ENCODE measurements at regions not wholly inside any gene's neighbourhood (a gene's known extent, or its start where the extent isn't known, plus 50 kb on each side); places are given as distances from the start of the nearest gene placed in this dataset.
A peak's percentile ranks its signal among the peaks of the same experiment; 100 is the strongest.

DNA sequence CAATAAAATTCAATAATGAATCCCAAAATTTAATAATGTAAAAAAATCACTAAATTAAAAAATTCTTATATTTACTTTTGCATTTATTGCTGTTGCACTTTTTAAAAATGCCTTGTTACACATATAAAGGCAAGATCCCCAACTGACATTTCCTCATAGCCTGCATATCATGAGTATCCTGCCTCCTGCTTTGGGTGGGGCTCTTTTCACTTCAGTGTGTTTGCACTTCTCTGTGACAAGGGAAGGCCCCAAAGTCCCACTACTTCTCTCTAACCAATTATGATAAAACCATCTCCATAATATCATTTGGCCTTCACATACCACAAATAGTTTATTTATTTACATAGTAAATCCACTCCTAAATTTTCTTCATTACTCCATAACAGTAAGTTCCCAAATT is 446.1 kb upstream of the MARCKS start:
- no peak for DNase-seq (ENCODE audit: low read depth)

GRCh38 chr6:113412589-113413357 is 444.4 kb upstream of the MARCKS start:
- DNase-seq (ENCODE audit: low read depth): no peak

DNA sequence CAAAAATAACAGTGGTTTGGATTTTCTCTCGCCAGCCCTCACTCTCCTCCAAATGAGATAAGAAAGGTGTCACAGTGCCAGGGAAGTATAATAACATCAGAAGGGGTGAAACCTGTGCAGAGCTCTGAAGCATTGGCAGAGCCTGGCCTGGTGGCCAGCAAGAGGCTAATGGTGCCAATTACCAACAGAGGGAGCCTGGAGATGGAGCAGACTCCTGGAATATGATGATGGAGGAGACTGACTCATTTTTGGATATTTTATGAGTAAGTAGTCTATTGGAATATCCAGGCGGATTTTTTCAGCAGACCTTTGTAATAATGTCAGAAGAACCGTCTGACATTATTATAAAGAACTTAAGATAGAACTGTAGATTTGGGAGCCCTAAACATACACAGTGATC is 442.6 kb upstream of the MARCKS start:
- DNase-seq (ENCODE audit: low read depth): peak; percentile 78

- DNase-seq (ENCODE audit: low read depth): peak; percentile 85
Measured at GRCh38 chr6:113416170-113416569, 441.0 kb upstream of the MARCKS start.

DNA sequence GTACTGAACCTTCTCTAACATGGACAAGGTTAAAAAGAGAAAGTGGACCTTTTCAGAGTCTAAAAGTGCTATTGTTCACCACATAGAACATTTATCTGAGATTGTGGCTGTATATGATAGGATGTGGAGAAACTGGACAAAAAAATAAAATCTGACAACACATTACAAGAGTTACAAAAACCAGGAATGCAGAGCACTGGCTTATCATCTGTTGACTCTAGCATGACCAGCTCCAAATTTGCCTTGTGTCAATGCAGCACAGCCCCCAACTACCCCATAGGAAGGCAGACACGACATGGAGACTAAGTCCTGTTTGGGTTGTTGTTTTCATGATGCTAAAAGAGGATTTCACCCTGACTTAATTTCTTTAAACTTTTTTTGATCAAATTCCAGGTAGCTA is 436.9 kb upstream of the MARCKS start:
- no peak for DNase-seq (ENCODE audit: low read depth)

- DNase-seq (ENCODE audit: low read depth): no peak
Measured at GRCh38 chr6:113421997-113422396, 435.1 kb upstream of the MARCKS start.

DNA sequence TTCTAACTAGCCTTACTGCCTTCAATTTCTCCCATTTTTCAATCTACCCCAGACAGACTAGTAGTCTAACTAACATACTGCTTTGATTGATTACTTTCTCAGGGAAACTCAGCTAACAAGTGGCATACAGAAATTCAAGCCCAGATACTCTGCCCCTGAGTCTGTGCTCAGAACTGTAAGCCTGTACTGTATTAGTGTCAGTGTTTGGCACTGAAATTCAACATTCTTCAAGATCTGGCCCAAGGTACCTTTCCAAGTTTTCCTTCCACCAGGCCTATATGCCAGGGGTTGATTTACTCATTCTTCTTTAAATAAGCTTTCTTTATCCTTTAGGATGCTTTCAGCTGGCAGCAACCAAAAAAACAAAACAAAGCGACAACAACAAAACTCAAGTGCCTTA is 433.2 kb upstream of the MARCKS start:
- no peak for DNase-seq (ENCODE audit: low read depth)

GRCh38 chr6:113425977-113426660 is 431.0 kb upstream of the MARCKS start:
- DNase-seq (ENCODE audit: low read depth): no peak

DNA sequence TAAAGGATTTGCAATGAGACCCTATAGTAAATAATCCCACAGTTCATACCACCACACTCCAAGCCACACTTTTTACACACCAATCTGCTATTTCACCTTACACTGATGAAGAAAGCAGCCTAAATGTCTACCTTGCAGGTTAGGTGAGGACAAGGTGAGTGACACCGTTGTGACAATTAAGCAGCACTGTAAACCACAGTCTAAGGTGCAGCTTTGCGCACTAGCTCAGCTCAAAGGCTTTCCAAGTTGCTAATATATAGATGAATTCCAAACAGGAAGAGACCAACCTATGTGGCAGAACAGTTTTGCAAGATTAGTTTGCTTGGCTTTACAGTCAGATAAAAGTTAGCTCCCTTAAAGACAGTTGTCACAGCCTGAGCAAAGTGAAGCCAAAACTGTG is 429.5 kb upstream of the MARCKS start:
- no peak for DNase-seq (ENCODE audit: low read depth)

GRCh38 chr6:113428702-113429101 is 428.4 kb upstream of the MARCKS start:
- DNase-seq (ENCODE audit: low read depth): no peak

DNA sequence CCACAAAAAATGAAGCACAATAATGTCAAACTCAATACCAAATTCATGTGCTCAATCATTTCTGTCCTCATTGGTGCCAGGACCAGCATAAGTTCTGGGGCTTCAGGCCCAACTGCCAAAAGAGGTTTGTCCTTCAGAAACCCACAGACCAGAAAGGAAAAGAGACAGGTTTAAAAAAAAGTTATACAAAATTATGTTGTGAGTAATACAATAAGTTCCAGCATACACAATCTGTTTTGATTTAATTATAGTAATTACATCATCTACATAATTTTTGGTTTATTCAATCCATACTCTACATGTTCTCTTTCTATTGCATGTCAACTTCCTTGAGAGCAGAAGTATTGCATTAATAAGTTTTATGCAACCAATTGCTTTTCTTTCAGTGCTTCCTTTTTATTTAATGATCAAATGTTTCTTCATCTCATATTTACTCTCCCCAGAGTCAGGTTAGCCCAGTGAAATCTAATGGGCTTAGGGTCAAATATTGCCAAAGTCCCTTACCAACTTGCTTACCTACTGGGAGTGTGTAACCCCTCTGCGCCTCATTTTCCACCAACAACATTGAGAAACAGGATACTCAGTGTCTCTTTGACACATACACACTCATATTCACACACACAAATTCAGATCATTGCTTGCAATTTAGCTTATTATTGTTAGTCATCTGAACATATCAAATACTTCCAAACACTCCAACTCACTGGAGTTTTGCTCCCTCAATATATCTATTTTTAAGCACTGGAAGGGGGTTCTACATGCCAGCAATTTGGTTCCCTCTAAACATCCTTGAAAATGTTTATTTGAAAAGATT is 424.4 kb upstream of the MARCKS start:
- DNase-seq (ENCODE audit: low read depth): no peak

GRCh38 chr6:113433335-113433991 is 423.7 kb upstream of the MARCKS start:
- DNase-seq (ENCODE audit: low read depth): peak; percentile 76

DNA sequence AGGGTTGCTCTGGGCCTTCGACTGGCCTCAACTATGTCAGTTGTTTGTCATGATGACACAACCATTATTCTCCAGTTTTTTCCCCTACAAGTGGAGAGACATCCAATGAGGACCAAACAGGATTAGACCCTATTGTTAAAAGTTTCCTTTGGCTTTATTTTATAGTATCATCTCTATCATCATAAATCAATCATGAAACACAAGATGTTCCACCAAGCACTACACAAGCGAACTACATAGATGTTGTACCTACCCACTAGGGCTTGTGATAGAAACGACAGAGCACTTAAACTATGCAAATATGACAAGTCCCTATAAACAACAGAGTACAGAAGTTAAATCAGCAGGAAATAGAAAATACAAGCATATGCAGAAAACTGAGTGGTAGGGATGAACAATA is 422.5 kb upstream of the MARCKS start:
- no peak for DNase-seq (ENCODE audit: low read depth)

- no peak for DNase-seq (ENCODE audit: low read depth)
Measured at GRCh38 chr6:113437566-113437965, 419.6 kb upstream of the MARCKS start.

DNA sequence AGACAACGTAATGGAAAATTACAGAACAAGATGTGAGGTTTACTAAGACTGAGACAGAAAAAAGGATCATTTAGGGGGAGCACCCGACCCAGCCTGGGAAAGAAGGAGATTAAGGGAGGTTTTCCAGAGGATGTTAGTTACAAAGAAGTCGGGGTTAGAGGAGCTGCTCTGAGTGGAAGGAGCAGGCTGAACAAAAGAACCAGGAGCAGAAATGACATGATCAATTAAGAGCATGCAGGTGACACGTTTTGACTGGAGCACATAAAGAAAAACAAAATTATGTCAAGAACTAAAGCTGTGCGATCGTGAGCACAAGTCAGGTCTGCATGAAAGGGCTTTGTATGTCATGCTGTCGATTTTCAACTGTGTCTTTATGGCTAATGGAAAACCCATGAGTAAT is 417.3 kb upstream of the MARCKS start:
- no peak for DNase-seq (ENCODE audit: low read depth)

DNA sequence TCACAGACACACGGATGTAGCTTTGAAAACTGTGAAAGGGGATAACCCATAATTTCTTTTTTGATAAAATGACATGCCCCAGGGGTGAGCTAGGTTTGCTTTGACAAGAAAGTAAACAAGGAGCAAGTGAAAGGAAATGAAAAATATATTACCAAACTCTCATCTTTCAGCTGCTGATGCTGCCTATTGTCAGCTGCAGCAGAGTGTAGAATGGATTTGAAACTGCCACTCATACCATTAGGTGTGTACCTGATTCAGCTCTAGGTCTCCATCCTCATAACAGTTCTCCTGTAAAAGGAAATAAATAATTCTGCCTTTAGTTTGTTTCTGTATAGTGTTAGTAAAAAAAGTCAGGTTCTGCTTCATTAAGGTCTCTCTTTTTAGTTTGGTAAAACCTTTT is 415.1 kb upstream of the MARCKS start:
- no peak for DNase-seq (ENCODE audit: low read depth)

- DNase-seq (ENCODE audit: low read depth): no peak
Measured at GRCh38 chr6:113445201-113445600, 411.9 kb upstream of the MARCKS start.

DNA sequence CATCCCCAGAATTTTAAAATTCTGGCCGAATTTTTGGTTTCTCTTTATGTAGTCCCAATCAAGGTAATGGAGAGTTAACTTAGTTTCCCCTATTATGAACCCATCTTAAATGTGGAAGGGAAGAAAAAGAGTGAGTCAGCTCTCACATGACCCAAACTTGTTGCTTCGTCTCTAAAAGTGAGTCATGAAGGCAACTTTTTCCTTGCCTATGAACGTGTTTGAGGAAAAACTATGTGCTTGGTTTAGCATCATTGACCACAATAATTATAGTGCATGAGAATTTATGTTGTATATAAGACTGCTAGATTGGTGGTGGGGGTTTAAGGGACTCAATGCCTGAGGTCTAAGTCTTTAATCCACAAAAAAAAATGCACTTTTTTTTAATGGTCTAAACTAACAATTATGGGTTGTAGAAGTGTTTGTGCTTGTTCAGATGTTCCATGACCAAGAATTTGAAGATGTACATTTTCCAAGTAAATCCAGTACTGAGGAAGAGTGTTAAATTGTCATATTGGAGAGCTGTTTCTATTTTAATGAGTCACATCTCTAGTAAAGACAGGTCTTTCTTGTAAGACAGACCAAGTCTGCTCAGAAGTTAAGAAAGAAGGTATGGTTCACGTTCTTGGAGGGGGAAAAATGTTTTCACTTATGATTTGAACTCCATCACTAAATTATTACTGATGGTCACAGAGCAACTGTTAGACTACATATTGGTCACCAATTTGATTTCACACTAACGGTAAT is 409.9 kb upstream of the MARCKS start:
- peak; percentile 93 for DNase-seq (ENCODE audit: low read depth)

- DNase-seq (ENCODE audit: low read depth): peak; percentile 64
Measured at GRCh38 chr6:113449051-113449450, 408.1 kb upstream of the MARCKS start.

- no peak for DNase-seq (ENCODE audit: low read depth)
Measured at GRCh38 chr6:113450061-113450465, 407.1 kb upstream of the MARCKS start.

GRCh38 chr6:113451049-113451448 is 406.1 kb upstream of the MARCKS start:
- DNase-seq (ENCODE audit: low read depth): no peak

DNA sequence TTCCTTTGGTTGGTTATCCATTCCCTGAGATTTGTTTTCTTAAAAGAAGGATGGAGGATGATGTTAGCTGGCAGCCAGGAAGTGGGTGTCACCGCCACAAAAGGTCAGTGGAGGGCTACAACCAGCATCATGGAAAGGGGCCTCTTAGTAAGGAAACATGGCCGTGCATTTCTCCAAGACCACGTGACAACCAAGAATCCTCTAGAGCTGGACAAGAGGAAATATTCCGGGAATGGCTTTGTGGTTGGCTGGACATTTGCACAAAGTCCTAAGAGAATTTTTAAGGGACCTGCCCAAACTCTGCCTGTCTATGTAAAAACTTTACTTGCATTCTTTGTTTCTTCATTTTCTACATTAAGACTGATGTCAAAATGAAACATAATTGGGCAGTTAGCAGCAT is 399.9 kb upstream of the MARCKS start:
- DNase-seq (ENCODE audit: low read depth): peak; percentile 98

Data from stromal cell of bone marrow (primary cell).